ENCODE measurements at regions not wholly inside any gene's neighbourhood (a gene's known extent, or its start where the extent isn't known, plus 50 kb on each side); places are given as distances from the start of the nearest gene placed in this dataset.
"Not testable (repeated sequence)": the region's sequence is repeated elsewhere in the genome, so short reads cannot be mapped to it uniquely, and the experiment has no call there.

- not testable (repeated sequence) for DNase-seq
These were observed 155.8 kb upstream of the FAM174A start for GRCh38 chr5:100379254-100379858.

GRCh38 chr5:100364757-100365478, 170.3 kb upstream of the FAM174A start:
- not testable (repeated sequence) for DNase-seq

GRCh38 chr5:100364343-100364742, 170.8 kb upstream of the FAM174A start:
- not testable (repeated sequence) for DNase-seq

- DNase-seq: not testable (repeated sequence)
These were observed 175.2 kb upstream of the FAM174A start for GRCh38 chr5:100359998-100360397.

GRCh38 chr5:100346269-100346668, 188.9 kb upstream of the FAM174A start:
- DNase-seq: not testable (repeated sequence)

GRCh38 chr5:100341485-100341884, 193.7 kb upstream of the FAM174A start:
- not testable (repeated sequence) for DNase-seq

- no peak for DNase-seq
These were observed 212.7 kb upstream of the FAM174A start for GRCh38 chr5:100322483-100322882.

GRCh38 chr5:100319885-100320284, 215.3 kb upstream of the FAM174A start:
- no peak for DNase-seq

- DNase-seq: no peak
These were observed 221.5 kb upstream of the FAM174A start for GRCh38 chr5:100313657-100314056.

GRCh38 chr5:100311806-100312205, 223.4 kb upstream of the FAM174A start:
- DNase-seq: no peak

- no peak for DNase-seq
These were observed 229.2 kb upstream of the FAM174A start for GRCh38 chr5:100306000-100306399.

GRCh38 chr5:100303216-100303615, 232.0 kb upstream of the FAM174A start:
- DNase-seq: no peak

GRCh38 chr5:100299261-100299660, 235.9 kb upstream of the FAM174A start:
- DNase-seq: no peak

GRCh38 chr5:100276071-100276470, 259.1 kb upstream of the FAM174A start:
- no peak for DNase-seq

- no peak for DNase-seq
These were observed 259.5 kb upstream of the FAM174A start for GRCh38 chr5:100275631-100276030.

GRCh38 chr5:100273846-100274580, 261.2 kb upstream of the FAM174A start:
- no peak for DNase-seq

GRCh38 chr5:100270023-100270771, 265.0 kb upstream of the FAM174A start:
- DNase-seq: no peak

- DNase-seq: no peak
These were observed 274.2 kb upstream of the FAM174A start for GRCh38 chr5:100260968-100261367.

GRCh38 chr5:100252944-100253343, 282.2 kb upstream of the FAM174A start:
- DNase-seq: no peak

- DNase-seq: no peak
These were observed 283.1 kb upstream of the FAM174A start for GRCh38 chr5:100252037-100252436.

- DNase-seq: no peak
These were observed 285.3 kb upstream of the FAM174A start for GRCh38 chr5:100249884-100250269.
